ENCODE measurements at regions not wholly inside any gene's neighbourhood (a gene's known extent, or its start where the extent isn't known, plus 50 kb on each side); places are given as distances from the start of the nearest gene placed in this dataset.

- no peak for TF ChIP-seq CTCF (IDR thresholded peaks at IDR 0.05; ENCODE audit: unreplicated experiment)
- no peak for DNase-seq (ENCODE audit: low spot score)
- H3K4me3 Mint-ChIP-seq (ENCODE audit: unreplicated experiment) = no peak overlapping the region
- H3K36me3 Mint-ChIP-seq (ENCODE audit: low read depth, unreplicated experiment) = no peaks in the 10 kb centered on the region
- H3K9me3 Mint-ChIP-seq (ENCODE audit: unreplicated experiment) = peaks cover 18% of the 10 kb centered on the region
- no peak overlapping the region for H3K27ac Mint-ChIP-seq (ENCODE audit: unreplicated experiment)
- H3K4me1 Mint-ChIP-seq (ENCODE audit: unreplicated experiment) = no peaks in the 10 kb centered on the region
- peaks cover 5% of the 10 kb centered on the region for H3K27me3 Mint-ChIP-seq (ENCODE audit: unreplicated experiment)
Observed at GRCh38 chr16:26898200-26898599, 168.5 kb upstream of the C16orf82 start.

GRCh38 chr16:26901196-26901861 lies 165.4 kb upstream of the C16orf82 start:
- Mint-ChIP-seq H3K27me3 (ENCODE audit: unreplicated experiment) (peaks cover 3% of the 10 kb centered on the region), H3K27ac (ENCODE audit: unreplicated experiment) (no peak overlapping the region), H3K9me3 (ENCODE audit: unreplicated experiment) (peaks cover 13% of the 10 kb centered on the region), H3K4me3 (ENCODE audit: unreplicated experiment) (no peak overlapping the region), H3K4me1 (ENCODE audit: unreplicated experiment) (no peaks in the 10 kb centered on the region), H3K36me3 (ENCODE audit: low read depth, unreplicated experiment) (peaks cover 3% of the 10 kb centered on the region)
- DNase-seq (ENCODE audit: low spot score) = no peak
- no peak for TF ChIP-seq CTCF (IDR thresholded peaks at IDR 0.05; ENCODE audit: unreplicated experiment)

- peaks cover 4% of the 10 kb centered on the region for H3K36me3 Mint-ChIP-seq (ENCODE audit: low read depth, unreplicated experiment)
- H3K27me3 Mint-ChIP-seq (ENCODE audit: unreplicated experiment) = peaks cover 2% of the 10 kb centered on the region
- no peak overlapping the region for H3K27ac Mint-ChIP-seq (ENCODE audit: unreplicated experiment)
- no peak overlapping the region for H3K4me3 Mint-ChIP-seq (ENCODE audit: unreplicated experiment)
- DNase-seq (ENCODE audit: low spot score) = no peak
- TF ChIP-seq CTCF (IDR thresholded peaks at IDR 0.05; ENCODE audit: unreplicated experiment) = no peak
- H3K4me1 Mint-ChIP-seq (ENCODE audit: unreplicated experiment) = no peaks in the 10 kb centered on the region
- H3K9me3 Mint-ChIP-seq (ENCODE audit: unreplicated experiment) = peaks cover 17% of the 10 kb centered on the region
Observed at GRCh38 chr16:26901983-26902382, 164.7 kb upstream of the C16orf82 start.

- DNase-seq (ENCODE audit: low spot score) = no peak
- Mint-ChIP-seq H3K4me3 (ENCODE audit: unreplicated experiment) (no peak overlapping the region), H3K9me3 (ENCODE audit: unreplicated experiment) (peaks cover 30% of the 10 kb centered on the region), H3K36me3 (ENCODE audit: low read depth, unreplicated experiment) (peaks cover 12% of the 10 kb centered on the region), H3K4me1 (ENCODE audit: unreplicated experiment) (no peaks in the 10 kb centered on the region), H3K27ac (ENCODE audit: unreplicated experiment) (no peak overlapping the region), H3K27me3 (ENCODE audit: unreplicated experiment) (peaks cover 5% of the 10 kb centered on the region)
- no peak for TF ChIP-seq CTCF (IDR thresholded peaks at IDR 0.05; ENCODE audit: unreplicated experiment)
Observed at GRCh38 chr16:26905336-26905735, 161.4 kb upstream of the C16orf82 start.

- no peak for DNase-seq (ENCODE audit: low spot score)
- peaks cover 30% of the 10 kb centered on the region for H3K9me3 Mint-ChIP-seq (ENCODE audit: unreplicated experiment)
- no peak overlapping the region for H3K4me3 Mint-ChIP-seq (ENCODE audit: unreplicated experiment)
- H3K27ac Mint-ChIP-seq (ENCODE audit: unreplicated experiment) = no peak overlapping the region
- no peaks in the 10 kb centered on the region for H3K4me1 Mint-ChIP-seq (ENCODE audit: unreplicated experiment)
- H3K27me3 Mint-ChIP-seq (ENCODE audit: unreplicated experiment) = peaks cover 2% of the 10 kb centered on the region
- H3K36me3 Mint-ChIP-seq (ENCODE audit: low read depth, unreplicated experiment) = peaks cover 12% of the 10 kb centered on the region
- no peak for TF ChIP-seq CTCF (IDR thresholded peaks at IDR 0.05; ENCODE audit: unreplicated experiment)
Observed at GRCh38 chr16:26909623-26910022, 157.1 kb upstream of the C16orf82 start.

Data from endothelial cell (in vitro differentiated cells).